HG03378 (cell line): ENCODE measurements at regions not wholly inside any gene's neighbourhood (a gene's known extent, or its start where the extent isn't known, plus 50 kb on each side); places are given as distances from the start of the nearest gene placed in this dataset.

Source experiments
- ATAC-seq: cut with Tn5 transposase; IDR thresholded peaks from one replicate; pipeline ENCODE4 v1.9.1; 2021; ENCODE audit warnings: mild to moderate bottlenecking, moderate library complexity; ENCODE audit not compliant: unreplicated experiment

DNA sequence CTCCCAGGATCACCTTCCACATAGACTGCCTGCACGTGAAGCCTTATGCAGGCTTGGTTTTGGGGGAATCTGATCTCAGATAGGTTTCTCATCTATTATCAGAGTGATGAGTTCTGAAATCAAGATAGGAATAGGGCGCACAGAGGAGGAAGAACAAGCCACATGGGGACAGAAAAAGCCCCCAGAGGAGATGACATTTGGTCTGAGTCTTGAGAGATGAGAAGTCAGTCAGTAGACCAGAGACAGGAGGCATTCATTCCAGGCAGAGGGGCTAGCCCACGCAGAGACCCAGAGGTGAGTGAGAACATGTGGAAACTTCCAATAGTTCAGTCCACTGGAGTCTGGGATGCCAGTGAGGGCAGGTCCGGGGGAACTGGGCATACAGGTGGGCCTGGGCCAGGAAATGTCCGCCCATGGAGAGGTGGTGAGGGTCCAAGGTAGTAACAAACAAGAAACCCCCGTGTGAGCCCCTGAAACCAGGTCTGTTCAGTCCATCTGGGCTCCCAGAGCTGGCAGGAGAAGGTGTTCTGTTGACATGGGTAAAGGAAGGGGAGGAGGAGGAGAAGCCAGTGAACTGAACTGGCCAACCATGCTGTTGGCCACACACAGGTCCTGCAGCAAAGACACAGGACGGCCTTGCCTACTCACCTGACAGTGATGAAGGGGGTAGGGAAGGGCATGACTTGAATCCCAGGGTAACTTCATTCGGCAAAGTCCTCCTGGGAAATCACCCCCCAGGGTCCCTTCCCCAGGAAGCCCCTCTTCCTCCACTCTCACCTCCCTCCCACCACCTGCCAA, 69.3 kb upstream of the SMNDC1 start:
- ATAC-seq: no peak

DNA sequence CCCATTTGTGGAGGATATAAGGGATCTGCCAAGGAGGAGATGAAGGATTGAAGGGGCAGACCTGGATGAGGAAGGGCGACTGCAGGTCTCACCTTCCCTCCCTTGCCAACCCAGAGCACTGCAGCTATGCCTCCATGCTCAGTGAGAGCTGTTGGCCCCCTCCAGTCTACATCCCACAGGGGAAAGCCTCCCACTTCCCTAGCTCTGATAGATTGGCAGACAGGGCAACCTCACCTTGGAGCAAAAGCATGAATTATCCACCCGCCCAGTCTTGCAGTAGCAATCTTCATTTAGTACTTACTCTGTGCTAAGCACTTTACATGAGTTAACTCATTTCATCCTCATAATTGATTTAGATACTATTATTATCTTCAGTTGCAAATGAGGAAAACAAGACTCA, 70.4 kb upstream of the SMNDC1 start:
- ATAC-seq: no peak

DNA sequence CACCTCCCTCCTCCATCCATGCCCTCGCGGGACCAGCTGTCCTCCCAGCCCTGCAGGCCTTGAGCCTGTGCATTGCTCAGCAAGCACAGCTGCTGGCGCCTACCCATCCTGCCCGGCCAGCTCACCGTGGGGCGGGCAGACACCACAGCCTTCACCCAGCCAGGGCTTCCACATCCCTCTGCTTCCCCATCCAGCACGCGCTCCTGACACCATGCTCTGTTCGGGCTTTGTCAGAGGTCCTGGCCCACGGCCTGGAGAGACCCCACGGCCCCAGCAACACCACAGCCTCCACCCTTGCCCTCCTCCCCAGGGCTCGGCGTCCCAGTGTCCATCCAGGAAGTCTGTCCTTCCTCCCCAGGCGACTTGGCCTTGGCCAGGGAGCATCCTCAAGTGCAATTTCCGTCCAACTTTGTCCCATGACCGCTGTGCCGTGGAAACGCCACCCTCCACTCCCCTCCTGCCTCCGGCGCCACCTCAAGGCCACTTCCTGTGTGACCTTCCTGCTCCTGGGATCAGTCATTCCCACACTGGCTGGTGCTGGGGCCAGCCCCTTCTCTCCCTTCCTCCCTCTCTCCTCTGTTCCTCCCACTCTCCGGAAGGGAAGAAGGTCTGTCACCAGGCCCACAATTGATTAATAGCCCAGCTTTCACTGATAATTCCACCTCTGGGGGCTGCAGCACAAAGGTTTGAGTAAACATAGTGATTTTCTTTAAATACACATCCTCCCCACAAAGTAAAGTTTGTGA, 71.5 kb upstream of the SMNDC1 start:
- no peak for ATAC-seq

DNA sequence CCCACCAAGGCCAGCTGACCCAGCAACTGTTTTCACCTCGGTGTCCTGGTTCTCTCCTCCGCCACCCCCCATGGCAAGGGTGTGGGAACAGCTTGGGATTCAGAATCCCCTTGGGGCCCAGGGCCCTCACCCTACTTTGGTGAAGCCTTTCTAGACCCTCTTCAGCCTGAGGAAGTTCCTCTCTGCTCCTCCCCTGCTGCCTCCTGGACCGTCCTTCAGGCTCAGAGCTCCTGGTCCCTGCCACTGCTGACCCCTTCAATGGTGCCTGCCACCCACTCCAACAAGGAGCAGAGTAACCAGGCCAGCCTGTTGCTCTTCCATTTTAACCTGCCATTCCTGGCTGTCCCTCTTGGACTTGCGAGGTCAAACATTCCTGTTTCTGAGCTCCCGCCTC, 72.0 kb upstream of the SMNDC1 start:
- ATAC-seq: no peak

DNA sequence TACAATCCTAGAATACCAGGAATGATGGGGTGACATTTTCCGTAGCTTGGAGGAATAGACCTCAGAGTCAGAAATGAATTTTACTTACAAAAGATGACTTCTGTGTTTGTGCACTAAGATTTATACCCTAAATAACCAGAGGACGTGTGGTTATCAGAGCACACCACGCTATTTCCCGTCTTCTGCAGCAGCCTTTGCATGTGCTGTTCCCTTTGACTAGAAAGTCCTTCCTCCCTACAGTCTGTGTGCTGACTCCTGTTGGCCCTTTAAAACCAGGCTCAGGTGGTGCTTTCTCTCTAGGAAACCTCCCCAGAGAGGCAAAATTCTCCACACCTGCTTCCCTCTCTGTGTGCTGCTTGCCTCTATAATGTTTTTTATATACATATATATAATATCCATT, 73.3 kb upstream of the SMNDC1 start:
- no peak for ATAC-seq

DNA sequence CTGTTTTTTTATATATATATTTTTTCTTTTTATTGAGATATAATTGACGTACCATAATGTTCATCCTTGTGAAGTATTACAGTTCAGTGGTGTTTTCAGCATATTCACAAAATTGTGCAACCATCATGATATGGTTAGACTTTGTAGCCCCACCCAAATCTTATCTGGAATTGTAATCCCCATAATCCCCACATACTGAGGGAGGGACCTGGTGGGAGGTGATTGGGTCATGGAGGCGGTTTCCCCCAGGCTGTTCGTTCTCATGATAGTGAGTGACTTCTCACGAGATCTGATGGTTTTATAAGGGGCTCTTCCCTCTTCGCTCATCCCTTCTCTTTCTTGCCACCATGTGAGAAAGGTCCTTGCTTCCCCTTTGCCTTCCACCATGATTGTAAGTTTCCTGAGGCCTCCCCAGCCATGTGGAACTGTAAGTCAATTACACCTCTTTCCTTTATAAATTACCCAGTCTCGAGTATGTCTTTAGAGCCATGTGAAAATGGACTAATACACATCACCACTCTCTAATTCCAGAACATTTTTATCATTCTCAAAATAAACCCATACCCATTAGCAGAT, 73.9 kb upstream of the SMNDC1 start:
- ATAC-seq: no peak

DNA sequence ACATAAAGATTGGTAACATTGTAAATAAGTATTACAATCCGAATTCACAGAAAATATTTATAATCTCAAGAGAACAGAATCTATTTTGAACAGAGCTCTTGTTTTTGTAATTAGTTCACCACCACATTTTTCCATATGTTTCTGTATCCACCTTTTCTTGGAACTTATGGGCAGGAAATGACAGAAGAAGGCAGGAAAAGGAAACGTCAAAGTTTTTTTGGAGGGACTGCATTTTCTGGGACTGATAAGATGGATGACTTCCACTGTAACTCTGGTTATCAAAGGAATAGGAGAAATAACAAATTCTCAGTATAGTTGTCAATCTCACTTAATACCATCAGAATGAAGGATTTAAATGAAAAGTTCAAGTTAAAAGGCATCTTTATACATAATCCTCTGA, 75.1 kb upstream of the SMNDC1 start:
- ATAC-seq: no peak

DNA sequence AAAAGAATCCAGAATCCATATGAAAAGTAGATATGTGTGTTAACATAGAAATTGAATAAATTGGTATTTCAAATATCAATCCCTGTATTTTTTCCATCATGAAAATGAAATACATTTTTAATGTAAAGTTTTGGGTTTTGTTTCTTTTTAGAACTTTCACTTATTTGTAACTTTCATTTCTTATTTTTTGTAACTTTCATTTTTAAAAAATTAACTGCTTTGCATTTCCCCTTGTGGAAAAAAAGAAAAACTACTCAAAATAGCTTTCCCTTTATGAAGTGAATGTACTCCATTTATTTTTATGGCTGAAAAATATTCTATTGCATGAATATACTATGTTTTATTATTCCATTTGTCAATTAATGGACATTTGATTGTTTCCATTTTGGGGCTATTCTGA, 75.6 kb upstream of the SMNDC1 start:
- no peak for ATAC-seq

DNA sequence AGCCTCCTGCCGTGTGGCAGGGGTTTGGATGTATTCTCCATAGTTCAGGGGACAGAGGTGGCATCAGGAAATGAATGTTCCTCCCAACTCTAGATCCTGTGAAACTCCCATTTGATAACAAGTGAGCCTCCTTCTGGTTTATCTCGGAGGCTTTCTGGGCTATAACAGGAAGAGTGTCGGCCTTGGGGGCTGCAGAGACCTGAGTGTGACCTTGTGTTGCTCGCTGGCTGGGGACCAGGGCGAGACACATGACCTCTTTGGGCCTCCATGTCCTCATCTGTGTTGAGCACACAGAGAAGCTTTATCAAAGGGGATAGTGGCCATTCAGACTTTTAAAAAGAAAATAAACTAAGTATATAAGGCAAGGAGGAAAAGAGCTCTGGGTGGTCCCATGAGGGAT, 78.0 kb upstream of the SMNDC1 start:
- no peak for ATAC-seq

DNA sequence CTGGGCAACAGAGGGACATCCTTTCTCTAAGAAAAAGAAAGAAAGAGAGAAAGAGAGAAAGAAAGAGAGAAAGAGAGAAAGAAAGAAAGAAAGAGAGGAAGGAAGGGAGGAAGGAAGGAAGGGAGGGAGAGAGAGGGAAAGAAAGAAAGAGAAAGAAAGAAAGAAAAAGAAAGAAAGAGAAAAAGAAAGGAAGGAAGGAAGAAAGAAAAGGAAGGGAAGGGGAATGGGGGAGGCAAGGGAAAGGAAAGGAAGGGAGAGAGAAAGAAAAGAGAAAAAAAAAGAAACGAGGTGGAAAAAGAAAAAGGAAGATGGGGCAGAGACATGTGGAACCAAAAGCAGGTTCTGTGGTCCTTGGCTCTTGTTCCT, 82.9 kb upstream of the SMNDC1 start:
- ATAC-seq: no peak

DNA sequence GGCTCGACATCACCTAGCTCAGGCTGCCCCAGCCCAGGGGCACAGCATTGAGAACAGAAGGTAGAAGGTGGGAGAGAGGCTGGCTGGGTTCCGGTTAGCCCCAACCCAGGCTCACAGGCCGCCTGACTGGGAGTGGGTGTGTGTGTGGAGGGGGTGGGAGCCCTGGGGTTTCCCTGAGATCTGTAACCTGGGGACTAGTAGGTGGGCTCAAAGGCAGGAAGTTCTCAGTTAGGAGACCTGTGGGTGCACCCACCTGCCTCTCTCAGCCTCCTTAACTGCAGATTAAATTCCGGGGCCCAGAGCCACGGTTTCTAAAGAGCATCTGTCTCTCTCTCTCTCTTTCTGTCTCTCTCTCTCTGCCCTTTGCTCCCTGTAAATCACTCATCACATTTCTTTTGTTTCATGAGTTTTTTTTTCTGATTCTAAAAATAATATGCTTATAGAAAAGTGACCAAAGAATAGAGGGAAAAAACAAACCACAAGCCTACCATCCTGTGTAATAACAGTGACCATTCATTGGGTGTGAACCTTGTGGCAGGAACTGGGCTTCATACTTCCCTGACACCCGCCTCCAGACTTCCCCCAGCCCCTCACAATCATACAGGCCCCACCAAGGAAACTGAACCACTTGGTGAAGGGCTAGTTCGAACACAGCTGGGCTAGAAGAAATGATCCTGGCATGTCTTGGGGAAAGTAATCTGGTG, 83.4 kb upstream of the SMNDC1 start:
- ATAC-seq: peak; percentile 79

DNA sequence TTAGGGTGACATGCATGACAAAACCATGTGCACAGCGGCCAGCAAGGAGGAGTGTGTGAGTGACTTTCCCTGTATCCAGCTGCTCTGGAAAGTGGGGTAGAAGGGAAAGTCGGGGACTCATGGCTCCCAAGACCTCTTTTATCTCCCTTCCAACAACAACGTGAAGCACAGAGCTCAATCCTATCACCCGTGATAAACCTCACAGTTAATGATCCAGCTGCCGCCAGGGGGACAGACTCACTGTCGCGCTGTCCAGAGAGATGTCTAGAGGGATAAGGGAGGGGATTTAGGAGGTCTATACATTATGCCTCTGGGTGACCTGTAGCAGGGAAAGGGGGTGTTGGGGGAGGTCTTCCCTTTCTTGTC, 84.0 kb upstream of the SMNDC1 start:
- no peak for ATAC-seq

DNA sequence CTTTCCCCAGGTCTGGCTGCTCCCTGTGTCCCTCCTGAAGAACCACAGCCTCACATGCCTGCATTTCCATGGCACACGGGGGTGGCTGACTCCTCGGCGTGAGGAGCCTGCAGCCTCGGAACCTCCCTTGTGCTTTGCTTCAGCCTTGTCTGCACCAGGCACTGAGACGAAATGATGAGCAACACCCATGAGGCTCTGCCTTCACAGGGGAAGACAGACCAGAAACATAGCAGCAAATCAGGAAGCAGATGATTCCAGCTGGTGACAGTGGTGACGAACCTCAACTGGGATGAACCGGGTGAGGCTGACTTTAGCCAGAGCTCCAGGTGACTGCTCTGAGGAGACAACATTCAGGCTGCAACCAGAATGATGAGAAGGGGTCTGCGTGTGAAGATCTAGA, 84.5 kb upstream of the SMNDC1 start:
- no peak for ATAC-seq

DNA sequence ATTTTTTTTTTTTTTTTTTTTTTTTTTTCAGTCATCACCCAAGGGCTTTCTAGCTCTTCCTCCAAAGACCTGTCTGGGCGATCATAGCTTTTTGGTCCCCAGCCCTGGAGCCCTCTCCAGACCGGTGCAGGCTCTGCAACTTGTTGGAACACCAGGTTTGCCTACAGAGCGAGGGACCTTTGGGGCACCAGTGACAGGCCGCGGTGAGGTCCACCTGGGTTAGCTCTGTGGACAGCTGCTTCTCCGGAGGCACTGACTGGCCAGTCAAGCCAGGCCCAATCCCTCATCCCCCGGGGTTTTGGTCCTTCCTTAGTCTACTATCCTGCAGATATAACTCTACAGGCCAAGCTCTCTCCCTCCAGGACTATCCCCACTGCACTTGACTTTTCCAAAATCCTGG, 86.8 kb upstream of the SMNDC1 start:
- no peak for ATAC-seq

DNA sequence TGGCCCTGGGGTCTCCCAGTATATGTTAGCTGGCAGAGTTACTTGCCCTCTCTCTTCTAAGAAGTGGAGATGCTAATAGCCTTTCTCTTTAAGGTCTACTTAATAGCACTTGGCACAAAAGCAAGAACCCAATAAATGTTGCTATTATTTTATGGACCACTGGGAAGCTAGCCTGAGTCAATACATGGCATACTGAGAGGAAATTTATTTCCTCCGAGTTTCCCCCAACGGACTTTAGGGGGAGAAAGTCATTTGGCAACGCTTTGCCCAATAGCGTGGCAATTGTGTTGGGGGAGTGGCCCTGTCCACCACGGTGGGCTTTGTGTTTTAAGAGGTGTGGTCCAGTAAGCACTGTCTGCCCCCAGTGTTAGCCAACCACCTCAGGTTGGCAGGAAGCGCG, 87.4 kb upstream of the SMNDC1 start:
- ATAC-seq: no peak

DNA sequence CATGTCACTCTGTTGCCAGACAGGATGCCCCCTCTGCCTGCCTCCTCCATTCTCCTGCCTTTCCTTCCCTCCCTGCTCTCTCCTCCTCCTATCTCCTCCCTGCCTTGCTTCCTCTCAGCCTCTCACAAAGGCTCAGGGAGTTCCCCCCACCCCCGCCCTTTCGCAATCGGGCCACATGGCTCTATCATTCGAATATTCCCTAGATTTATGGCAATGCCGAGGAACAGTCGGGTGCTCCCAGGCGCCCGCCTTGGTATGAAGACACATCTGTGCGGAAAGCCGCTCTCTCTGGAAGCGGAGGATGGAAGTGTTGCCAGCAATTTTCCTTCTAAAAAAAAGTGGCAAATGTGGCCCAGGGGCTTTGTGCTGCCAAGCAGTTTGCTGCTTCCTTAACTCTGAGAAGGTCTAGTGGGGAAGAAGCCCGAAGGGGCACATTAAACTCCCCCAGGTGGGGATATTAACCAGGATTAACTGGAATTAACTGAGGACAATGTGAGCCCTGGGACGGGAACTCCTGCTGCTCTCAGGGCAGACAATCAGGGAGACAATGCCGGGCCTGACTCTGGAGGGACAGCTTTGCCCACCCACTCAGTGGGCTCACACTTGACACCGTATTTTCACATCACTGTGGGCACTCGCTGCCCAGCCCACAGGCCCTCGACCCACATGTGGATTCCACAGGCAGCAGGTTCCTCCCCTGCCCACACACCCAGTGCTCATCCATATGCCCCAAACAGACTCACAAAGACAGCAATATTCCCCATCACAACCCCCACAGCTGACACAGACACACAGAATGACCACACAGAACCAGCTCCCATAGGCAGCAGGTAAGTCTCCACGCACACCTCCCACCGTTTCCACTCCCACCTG, 88.4 kb upstream of the SMNDC1 start:
- ATAC-seq: no peak

DNA sequence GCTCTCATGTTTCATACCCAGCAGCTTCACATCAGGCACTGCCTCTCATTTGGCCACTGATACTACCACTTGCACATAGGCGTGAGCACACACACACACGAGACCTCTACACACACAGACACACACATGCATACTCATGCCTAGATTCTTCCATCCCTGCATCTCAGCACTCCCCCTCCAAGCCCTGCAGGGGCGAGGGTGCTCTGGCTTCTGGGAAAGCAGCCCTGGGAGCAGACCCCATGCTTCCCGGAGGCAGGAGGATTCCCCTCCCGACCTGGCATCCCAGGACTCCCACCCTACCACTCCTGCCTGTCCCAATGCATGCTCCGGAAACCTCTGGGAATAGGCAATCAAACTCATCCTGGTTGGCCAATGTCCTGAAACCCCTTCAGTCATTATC, 89.1 kb upstream of the SMNDC1 start:
- ATAC-seq: no peak

DNA sequence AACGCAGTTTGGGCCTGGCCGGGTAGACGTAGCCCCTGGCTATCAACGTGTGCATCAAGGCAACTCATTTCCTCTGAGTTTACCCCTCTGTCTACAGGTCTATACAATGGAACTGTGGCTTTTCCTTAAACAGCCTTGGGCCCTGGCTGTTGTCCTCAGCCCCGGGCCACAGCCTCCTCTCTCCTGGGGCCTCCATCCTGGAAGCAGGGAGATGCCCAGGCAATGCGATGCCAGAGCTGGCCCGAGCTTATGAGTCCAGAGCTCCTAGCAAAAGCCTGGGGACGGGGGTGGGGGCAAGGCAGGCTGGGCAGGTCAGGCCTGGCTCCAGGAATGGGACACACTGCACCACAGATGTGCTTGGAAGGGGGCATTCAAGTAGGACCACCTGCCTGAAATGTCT, 89.6 kb upstream of the SMNDC1 start:
- ATAC-seq: no peak

DNA sequence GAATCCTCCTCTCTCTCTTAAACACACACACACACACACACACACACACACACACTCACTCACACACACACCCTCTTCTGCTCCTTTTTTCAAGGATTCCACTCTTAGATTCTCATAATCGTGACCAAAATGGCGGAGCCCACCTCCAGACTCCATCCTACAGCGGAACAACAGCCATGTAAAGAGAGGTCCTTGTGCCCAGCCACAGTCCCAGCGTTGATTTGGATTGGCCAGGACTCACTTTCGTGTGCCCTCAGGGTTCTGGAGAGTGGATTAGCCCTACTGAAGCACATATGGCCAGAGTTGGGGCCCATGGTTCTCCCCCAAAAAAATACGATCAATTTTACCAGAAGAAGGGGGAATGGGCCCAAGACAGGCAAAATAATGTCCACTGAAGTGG, 90.2 kb upstream of the SMNDC1 start:
- no peak for ATAC-seq

DNA sequence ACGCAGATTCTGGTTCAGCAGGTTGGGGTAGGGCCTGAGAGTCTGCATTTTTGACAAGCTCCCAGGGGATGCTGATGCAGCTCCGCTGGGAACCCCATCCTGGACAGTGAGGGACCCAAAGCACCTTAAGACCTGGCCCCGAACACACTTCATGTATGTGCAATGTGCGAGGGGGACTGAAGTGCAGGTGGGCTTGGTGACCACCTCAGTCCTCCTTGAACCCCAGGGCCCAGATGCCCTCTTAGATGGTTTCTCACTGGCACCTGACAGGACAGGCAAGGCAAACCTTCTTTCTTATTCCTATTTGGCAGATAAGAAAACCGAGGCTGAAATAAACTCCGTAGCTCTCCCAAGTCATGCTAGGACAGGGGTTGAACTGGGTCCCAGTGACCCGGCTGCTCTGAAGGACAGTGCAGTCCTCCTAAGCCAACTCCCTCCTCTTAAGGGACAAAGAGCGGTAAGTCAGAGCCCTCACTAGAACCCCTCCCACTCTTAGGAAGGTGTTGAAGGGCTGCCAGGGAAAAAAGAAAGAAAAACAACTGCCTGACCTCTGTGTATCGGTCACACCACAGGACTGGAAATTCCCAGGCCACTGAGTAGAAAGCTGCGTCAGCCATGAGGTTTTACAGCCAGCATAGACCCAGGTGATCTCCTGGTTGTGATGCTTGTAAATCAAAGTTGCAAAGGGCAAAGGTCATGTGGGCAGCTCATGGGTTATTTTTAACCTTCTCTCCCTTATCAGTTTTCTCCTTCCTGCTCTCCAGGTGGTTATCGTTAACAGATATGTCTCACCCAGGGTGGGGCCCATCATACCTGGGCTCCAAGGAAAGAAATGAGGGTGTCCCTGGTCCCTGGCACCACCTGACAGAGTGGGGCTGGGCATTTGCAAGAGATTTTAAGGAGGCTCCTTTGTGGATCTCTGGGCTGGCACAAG, 90.9 kb upstream of the SMNDC1 start:
- peak; percentile 96 for ATAC-seq
